OCI-M1 (cell line): ENCODE measurements at regions not wholly inside any gene's neighbourhood (a gene's known extent, or its start where the extent isn't known, plus 50 kb on each side); places are given as distances from the start of the nearest gene placed in this dataset.
"Not testable (repeated sequence)": the region's sequence is repeated elsewhere in the genome, so short reads cannot be mapped to it uniquely, and the experiment has no call there.

Experiments
- DNase-seq: peaks from one replicate; lab custom pipeline; 2025; lab: John Stamatoyannopoulos, UW

- no peak for DNase-seq
Observed at GRCh38 chr12:61043838-61044237, 1216.4 kb upstream of the USP15 start.

- DNase-seq, result no peak
Observed at GRCh38 chr12:61044766-61045165, 1215.4 kb upstream of the USP15 start.

GRCh38 chr12:61070640-61071414 is 1189.4 kb upstream of the USP15 start:
- no peak for DNase-seq

GRCh38 chr12:61072717-61073116 is 1187.5 kb upstream of the USP15 start:
- DNase-seq, result no peak

- no peak for DNase-seq
Observed at GRCh38 chr12:61095111-61095510, 1165.1 kb upstream of the USP15 start.

GRCh38 chr12:61098031-61098580 is 1162.1 kb upstream of the USP15 start:
- no peak for DNase-seq

GRCh38 chr12:61107118-61107517 is 1153.1 kb upstream of the USP15 start:
- no peak for DNase-seq

GRCh38 chr12:61111218-61111617 is 1149.0 kb upstream of the USP15 start:
- DNase-seq, result no peak

- no peak for DNase-seq
Observed at GRCh38 chr12:61137677-61138414, 1122.4 kb upstream of the USP15 start.

DNA sequence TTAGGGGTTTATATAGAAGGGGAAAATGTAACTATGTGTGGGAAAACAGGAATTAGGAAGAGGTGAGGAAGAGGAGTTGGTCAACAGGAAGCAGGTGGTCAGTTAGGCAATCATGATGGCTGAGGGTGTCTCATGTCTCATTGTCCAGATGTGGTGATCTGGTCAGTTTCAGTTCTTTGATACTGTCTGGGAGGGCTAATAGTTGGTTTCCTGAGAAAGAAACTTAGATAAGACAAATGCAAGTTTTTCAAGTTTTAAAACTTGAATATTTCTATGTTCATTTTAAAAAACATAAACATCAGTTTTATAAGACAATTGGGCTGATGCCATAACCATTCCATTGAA is 1121.8 kb upstream of the USP15 start:
- DNase-seq, result no peak

- DNase-seq, result no peak
Observed at GRCh38 chr12:61161961-61162360, 1098.2 kb upstream of the USP15 start.

- DNase-seq, result no peak
Observed at GRCh38 chr12:61188801-61189595, 1071.2 kb upstream of the USP15 start.

DNA sequence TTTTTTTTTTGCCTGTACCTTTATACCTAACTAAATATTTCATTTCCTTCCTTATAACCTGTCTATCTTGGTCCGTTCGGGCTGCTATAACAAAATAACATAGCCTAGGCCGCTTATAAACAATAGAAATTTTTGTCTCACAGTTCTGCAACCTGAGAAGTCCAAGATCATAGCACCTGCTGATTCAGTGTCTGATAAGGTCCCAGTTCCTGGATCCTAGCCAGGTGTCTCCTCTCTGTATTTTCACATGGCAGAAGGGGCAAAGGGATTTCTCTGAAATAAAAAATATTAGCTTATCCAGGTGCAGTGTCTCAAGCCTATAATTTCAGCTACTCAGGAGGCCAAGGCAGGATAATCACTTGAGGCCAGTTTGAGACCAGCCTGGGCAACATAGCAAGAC is 1046.6 kb upstream of the USP15 start:
- no peak for DNase-seq

- DNase-seq, result no peak
Observed at GRCh38 chr12:61220337-61220736, 1039.9 kb upstream of the USP15 start.

DNA sequence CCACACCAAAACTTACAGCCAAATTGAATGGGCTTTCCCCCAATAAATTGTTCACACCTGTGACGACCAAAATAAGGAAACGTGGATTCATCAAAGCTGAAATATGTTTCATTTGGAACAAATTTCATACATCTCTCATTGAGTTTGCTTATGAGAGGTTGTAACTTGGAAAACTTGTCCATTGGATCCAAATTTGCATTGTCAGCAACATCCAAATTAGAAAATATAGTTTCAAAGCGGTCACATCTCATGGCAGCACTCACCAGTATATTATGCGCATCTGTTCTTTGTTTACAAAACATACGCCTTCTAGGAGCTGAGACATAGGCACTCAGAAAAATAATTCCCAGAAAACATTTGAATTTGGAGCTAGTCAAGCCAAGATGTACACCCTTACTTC is 1028.2 kb upstream of the USP15 start:
- no peak for DNase-seq

- no peak for DNase-seq
Observed at GRCh38 chr12:61250303-61250702, 1009.9 kb upstream of the USP15 start.

DNA sequence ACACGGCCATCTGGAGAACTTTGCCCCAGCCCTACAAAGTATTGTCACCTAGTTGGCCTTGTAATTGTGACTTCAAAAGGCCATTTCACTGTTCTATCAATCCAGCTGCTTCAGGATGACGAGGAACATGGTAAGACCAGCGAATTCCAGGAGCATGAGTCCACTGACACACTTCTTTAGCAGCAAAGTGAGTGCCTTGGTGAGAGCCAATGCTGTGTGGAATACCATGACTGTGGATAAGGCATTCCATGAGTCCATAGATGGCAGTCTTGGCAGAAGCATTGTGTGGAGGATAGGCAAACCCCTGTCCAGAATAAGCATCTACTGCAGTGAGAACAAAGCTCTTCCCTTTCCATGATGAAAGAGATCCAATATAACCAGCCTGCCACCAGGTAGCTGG is 1009.1 kb upstream of the USP15 start:
- DNase-seq, result no peak

DNA sequence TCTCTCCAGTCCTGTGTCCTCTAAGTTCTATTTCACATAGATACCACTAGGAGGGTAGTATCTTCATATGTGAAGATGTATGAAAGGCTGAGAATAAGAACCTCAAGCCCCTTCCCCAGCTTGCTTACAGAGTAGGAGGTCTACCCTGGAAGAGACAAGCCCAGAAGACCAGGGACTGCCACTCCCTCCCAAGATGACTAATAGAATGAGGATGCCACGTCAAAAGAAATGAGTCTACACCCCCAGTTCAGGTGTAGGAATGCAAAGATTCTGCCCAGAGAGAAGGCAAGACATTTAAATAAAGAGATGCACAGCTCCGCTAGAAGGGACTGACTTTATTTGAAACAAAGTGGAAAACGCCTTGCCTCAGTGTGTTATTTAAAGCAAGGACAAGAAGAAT is 1006.0 kb upstream of the USP15 start:
- DNase-seq, result no peak

- DNase-seq, result not testable (repeated sequence)
Observed at GRCh38 chr12:61264294-61264693, 995.9 kb upstream of the USP15 start.

DNA sequence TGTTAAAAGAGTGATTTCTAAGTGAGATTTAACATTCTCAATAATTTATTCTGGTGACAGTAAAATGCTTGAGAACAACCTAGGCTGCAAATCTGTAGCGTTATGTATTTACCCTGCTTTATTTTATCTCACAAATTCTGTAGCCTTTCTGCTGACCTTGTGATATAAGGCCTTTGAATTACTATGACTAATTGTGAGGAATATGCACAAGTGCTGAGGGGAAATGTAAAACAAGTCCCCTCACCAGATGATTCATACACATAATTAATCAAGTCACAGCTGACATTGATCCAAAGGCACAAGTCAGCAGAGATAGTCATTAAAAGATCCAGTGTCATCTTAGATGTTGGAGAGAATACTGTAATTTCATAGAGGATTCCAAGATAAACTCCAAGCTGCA is 992.7 kb upstream of the USP15 start:
- no peak for DNase-seq

GRCh38 chr12:61272441-61272840 is 987.8 kb upstream of the USP15 start:
- no peak for DNase-seq

- DNase-seq, result no peak
Observed at GRCh38 chr12:61282790-61283575, 977.2 kb upstream of the USP15 start.
